ENCODE measurements at regions not wholly inside any gene's neighbourhood (a gene's known extent, or its start where the extent isn't known, plus 50 kb on each side); places are given as distances from the start of the nearest gene placed in this dataset.

GRCh38 chr6:100980949-100981348 lies 99.8 kb upstream of the ASCC3 start:
- TF ChIP-seq SRF (IDR thresholded peaks at IDR 0.05; ENCODE audit: low read depth) (no peak), EZH2 (IDR thresholded peaks at IDR 0.05) (no peak)

Measured in HCT116 (cell line).